Activated T-cell treated with anti-CD3 and anti-CD28 coated beads for 48 hours (primary cell): ENCODE measurements at regions not wholly inside any gene's neighbourhood (a gene's known extent, or its start where the extent isn't known, plus 50 kb on each side); places are given as distances from the start of the nearest gene placed in this dataset.

Experiments
- DNase-seq: peaks from one replicate; pipeline ENCODE4 v3.0.0-alpha.2; 2020; ENCODE audit warnings: low read depth

DNA sequence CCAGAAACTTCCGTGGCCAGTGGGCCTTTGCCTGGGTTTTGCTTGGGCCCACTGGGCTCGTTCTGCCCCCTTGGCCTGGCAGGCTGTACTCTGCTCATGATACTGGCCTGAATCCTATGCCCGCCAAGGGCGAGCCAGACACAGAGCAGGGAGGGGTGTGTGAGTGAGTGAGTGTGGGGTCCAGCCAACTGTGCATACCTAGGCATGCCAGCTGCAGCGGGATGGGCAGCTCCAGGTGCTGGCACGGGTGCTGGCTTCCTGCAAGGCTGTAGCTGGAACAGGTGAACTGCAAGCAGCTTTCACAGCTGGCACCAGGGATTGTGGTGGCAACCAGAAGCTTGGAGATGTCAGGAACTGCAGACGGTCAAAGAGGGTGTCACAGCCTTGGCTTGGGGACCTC is 1276.4 kb downstream of the SLC16A7 start:
- DNase-seq: no peak

DNA sequence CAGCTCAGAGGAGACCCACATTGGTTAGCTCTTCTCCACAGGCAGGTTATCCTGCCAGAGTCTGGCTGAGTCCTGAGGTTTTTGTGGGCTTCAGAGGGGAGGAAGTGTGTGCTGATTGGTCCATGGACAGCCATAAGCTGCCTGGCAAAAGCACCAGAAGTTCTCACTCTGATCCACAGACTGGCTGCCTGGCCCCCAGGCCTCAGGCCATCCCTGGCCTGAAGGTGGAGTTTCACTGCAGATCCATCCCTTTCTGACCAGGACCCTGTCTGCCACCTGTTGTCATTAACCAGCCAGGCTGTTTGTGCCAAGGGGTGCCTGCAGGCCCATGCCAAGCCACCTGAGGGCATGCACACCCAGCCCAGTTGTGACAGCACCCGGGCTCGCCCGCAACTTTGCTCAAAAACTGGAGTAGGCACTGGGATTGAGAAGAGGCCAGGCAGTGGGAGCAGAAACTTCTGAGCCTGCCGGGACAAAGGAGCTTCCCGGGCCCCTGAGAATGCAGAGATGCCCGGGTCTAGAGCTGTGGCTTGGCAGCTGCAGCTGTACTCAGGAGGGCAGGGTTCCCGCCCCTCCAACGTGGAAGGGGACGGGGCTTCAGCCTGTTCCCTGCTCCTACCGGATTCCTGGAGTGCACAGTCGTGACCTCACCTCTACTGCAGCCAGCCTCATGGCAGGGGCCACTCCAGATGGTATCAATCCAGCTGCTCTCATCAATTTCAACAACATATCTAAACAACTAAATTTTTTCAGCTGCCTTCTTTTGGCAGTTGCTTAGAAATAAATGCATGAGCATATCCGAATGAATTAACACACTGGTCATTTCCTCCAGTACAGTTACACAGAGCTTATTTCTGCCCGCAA is 1277.3 kb downstream of the SLC16A7 start:
- DNase-seq: no peak

DNA sequence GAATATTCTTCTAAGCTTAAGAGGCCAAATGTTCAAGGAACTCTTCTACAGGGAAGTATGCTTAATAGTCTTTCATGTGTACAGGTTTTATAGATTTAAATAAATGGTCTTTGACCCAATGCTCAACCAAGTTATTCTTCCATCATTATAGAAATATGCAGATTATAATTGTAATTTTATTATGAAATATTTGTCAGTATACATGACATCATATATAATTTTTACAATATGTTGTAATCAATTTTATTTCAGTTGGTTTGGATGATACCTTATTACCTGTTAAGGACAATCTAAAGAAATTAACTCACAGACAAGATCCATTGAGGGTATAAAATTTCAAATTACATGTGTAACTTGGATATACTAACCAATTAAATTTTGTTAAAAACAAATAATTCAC is 1278.3 kb downstream of the SLC16A7 start:
- no peak for DNase-seq

DNA sequence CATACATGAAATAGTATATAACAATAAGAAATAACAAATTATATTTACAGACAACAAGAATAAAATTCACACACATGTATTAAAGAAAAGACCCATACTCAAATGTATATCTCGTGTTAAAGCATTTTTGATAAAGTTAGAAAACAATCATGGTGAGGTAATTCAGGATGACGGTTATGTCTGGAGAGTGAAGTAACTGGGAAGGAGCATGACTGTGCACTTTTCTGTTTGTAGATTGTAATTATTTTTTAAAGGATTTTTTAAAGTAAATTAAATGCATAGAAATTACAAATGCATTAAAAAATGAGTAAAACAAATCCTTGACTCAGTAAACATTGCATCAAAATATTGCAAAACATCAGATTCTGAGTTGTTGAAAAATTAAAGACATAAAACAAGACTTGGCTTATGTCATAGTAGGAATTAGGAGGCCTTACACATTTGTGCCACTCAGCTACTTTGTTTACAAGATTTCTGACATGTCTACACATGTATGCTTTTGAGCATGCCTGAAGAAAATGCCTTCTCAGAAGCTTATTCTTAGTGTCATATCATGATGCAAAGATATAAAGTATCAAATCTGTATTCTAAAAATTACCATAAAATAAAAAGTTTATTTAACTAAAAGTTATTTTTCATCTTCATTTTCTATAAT is 1325.1 kb downstream of the SLC16A7 start:
- no peak for DNase-seq

DNA sequence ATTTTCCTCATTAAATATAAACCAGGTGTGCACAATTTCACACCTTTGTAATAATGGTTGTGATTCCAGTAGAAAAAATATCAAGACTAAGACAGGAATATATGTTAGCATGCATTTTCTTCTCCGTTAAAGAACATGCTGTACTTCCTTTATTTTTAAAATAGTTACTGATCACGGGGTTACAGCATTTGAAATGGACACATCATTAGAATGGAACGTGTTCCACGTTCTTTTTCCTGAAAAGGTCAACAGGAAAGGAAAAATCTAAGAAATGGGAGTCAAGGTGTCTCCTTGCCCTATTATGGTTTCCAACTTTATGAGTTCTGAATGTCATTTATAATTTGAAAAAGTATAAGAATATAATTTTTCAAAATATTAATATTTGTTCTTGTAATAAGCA is 1325.7 kb downstream of the SLC16A7 start:
- no peak for DNase-seq

DNA sequence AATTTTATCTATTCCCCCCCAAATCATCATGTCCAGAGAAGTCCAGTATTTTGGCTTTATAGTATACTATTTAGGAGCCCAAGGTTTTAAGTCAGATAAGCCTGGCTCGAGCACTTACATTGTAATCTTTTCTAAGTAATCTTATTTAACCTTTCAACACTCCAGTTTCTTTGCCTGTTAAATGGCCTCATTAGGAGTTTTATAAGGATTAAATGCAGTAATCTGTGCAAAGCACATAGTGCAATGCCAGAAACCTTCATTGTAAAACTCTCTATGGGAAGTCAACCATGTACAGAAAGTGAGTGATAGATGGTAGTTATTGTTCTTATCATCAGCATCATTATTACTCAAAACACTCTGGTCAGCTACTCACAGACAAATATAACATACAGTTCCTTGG is 1330.4 kb downstream of the SLC16A7 start:
- no peak for DNase-seq

DNA sequence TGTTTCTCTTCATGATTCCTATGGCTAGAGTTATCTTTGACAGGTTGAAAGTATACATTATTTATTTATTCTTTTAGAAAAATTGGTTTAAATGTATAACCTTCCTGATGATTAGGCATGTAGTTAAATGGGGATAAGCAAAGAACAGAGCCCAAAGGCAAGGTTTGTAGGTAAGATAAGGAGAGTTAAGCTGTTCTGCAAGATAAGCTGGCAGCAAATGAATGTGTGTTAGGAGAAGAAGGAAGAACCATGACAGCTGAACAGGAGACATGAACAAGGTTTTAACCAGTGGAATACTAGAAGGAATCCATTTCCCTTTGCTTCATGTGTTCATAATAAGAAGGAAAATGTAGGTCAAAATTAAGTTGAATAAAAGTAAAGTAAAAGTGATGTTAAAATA is 1330.1 kb upstream of the USP15 start:
- no peak for DNase-seq

DNA sequence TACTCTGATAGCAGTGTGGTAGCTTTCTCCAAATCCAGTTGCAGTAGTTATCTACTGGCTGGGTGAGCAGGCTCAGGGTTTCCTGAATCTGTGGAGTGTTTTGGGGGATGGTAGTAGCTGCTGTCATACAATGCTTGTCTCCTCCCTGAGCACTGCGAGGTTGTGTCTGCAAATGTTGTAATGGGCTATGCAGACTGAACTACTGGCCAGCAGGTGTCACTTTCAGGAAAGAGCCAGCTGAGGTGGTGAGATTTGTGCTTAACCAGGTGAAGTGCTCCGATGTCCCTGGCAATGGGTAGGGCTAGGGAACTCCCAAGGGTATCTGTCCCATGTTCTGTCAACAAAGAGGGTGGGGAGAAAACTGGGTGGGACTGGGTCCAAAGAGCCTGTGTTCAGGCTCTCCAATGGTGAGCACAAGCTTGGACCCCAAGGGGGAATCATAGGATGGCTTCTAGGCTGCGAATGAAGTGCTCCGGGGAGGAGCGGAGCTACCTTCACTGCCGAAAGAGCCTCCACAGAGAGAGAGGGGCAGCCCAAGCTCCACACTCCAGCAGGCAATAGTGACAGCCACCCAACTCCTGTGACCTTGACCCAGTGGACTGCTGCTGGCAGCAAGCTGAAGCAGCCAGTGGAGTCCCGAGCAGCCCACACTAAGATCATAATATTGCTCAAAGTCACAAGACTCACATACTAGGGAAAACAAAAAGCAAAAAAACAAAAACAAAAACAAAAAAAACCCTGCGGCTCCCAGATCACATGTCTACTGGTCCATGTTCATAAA is 1324.0 kb upstream of the USP15 start:
- DNase-seq: no peak

DNA sequence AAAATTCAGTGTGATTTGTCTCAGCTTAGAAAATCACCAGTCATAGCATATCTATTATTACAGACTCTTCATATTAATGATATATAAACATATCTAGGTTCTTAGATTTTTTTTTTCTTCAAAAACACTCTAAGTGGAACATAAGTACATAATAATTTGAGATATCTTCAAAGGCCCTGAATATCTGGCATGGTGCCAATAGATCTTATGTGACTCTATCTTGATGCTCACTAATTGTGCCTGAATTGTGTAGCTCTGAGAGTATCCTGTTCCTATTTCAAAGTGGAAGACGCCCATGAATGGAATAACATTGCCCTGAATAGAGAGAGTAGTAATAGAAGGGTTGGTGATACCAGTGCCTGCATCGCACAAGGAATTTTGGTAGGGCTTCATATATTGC is 1312.7 kb upstream of the USP15 start:
- DNase-seq: no peak

DNA sequence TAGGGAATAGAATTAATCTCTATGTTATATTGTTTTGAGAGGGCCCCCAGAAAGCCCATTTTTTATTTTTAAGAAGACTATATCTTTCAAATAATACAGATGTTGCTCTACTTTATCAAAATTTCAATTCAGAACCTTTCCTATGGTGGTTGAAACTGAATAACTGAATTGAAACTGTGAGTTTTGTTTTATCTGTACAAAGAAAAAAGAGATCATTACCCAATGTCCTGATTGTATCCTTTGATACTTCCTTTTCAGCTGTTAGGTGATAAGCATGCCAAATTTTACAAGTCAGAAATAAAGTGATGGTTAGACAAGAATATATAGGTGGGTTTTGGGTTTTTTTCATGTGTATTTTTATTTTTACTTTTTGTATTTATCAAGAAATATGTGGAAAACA is 1293.1 kb upstream of the USP15 start:
- no peak for DNase-seq

DNA sequence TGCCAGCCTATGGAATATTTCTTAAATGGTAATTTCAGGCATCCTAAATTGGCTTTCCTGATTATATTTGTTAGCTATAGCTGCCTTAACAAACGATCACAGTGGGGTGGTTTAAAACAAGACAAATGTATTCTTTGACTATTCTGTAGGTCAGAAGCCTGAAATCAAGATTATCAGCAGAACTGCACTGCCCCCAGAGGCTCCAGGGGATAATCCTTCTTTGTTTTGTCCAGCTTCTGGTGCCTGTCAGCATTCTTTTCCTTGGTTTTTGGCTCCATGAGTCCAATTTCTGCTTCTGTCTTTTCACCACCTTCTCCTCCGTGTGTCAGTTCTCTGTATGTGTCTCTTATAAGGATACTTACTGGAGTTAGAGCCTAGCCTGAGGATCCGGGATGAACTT is 1282.2 kb upstream of the USP15 start:
- DNase-seq: no peak

DNA sequence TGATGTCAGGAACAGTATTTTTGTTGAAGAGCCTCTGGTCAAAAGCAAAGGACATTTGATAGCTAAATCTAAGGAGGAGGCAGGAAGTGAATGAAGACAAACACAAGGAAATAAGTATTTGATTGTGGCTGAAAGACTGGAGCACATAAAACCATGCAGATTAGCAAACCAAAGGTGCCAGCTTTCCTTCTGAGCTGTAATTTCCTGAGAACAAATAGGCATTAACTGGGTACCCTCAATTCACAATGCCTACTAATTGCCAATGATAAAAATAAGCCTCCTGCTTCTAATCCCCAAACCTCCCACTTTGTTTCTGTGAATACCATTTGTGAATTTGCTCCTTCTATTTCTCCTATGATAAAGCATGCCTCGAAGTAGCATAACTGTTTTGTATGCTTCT is 1279.6 kb upstream of the USP15 start:
- DNase-seq: no peak

DNA sequence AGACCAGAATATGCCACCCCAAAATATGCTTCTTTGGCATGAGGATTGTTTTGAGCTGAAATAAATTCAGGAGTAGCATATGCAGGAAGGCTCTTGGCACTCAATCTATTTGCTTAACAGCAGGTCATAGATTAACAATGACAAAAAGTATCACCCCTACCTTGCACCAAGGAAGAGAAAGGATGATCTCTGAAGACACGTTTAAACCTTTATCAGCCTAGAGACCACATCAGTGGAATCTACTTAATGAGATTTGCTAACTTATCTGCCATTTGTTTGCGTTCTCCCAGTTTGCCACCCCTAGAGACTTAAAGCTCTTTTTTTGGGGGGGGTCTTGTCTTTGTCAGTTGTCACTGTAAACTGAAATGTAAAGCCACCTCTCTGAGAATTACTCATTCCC is 1278.7 kb upstream of the USP15 start:
- no peak for DNase-seq

DNA sequence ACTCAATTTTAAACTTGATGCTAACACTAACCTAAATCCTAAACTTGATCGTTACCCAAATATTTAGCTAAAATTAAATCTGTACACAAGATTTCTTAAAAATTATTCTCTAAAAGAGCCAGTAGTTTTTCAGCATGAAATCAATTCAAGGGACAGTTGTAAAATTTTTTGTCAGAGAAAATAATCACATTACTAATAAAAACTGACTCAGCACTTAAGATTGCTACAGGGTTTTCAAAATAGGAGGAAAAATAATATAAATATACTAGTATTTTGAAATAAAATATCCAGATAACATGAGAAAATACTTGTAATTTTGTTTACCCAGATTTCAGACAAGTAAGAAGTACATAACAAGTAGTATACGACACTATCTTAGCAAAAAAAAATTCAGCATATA is 1268.1 kb upstream of the USP15 start:
- DNase-seq: no peak

DNA sequence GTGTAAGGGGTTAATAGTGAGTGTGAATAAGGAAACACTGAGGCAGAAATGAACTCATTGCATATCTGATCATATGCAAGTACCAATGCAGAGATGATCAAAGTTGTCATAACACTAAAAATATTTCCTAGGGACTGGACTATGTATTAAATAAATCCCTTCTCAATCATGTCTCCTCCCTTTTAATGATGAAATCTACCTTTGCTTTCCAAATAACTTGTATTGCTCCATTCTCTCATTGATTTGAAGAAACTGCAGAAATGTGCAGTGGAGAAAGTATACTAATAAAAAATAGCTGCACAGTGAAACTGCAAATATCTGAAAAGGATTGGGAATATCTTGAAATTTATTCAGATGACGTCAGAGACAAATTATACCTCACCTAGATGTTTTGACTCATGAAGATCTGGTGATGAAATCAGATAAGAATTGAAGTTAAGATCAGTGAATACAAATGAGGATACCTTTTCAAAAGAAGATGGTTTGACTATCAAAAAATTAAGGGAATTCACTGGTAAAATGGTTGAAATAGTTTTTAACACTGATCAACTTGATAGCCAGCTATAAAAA is 1264.9 kb upstream of the USP15 start:
- no peak for DNase-seq

DNA sequence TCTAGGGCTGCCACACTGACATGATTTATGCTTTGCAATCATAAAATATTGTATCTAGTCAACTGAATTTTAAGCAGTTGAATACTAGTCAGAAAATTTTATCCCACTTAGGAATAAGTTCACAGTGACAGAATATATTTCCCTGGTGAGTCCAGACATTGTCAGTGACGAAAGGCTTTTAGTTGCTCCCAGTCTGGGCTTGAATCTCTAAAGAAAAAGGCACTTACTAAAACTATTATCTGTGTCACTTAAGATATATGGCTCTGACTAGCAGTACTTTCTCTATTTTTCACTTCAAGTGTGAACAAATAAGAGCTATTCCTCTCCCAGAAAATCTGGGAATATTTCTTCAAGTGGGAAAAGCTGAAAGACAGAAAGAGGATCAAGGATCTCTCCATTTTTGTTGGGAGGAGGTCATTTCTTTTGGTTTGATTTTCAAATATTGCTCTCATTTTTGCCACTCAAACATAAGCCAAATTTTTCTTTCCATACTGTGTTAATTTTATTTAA is 1262.3 kb upstream of the USP15 start:
- DNase-seq: no peak

DNA sequence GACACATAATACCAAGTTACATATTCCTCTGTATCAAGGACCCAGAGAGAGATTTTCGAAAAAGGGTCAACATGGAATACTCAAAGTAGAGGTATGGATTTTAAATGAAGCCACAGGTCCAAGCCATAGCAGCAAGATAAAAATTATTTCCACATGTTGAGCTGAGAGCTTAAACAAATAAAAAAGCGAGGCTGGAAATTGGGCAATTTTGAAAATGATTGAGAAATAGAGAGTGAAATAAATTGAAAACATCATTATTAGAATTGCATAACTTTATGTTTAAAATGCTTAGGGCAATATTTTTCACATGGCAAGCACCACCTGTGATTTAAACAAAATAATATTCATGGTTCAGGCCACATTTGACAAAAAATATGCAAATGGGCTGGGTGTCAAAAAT is 1251.0 kb upstream of the USP15 start:
- no peak for DNase-seq

DNA sequence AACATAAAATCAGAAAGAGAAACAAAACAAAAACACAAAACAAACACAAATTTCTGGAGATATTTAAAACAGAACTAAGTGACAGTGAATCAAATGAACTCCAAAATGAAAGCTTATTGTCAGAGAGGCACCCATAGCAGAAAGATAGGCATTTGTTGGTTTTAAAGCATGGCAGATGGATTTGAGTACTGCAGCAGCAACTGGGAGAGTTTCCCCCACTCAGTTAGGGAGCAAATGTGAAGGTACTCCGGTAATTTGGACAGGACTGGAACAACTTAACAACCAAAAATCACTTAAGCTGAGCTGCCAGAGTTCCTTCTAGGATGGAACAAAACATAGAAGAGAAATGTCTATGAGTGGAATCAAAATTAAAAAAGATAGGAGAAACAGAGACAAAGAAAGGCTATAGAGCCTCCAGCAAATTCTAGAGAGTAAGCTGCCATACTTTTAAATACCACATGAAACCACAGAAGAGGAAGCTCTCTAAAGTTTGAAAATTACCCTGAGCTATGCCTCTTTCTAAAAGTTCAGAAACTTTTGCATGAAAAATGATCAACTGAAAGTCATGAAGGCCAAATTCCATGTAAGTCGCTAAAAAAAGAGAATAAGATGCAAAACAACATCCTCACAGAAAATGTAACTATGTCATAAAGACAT is 1248.3 kb upstream of the USP15 start:
- no peak for DNase-seq

DNA sequence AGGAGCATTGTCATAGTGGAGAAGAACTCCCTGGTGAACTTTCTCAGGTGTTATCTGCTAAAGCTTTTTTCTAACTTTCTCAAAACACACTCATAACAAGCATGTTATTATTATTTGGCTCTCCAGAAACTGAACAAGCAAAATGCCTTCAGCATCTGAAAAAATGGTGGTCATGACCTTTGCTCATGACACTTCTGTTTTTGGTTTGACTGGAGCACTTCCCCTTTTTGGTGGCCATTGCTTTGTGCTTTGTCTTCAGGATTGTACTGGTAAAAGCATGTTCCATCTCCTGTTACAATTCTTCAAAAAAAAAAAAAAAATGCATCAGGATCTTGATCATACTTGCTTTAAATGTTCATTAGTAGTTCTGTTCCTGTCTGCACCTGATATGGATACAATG is 1241.6 kb upstream of the USP15 start:
- DNase-seq: no peak

DNA sequence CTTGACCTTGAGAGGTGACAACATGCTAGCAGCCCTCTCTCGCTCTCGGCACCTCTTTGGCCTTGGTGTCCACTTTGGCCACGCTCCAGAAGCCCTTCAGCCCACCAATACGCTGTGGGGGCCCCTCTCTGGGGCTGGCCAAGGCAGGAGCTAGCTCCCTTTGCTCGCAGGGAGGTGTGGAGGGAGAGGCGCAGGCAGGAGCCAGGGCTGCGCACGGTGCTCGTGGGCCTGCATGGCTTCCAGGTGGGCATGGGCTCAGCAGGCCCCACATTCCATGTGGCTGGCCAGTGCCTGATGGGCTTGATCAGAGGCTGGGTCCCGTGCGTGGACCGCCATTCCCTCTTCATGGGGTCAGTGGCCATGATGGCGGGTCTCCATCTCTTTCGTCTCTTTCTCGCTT is 1237.0 kb upstream of the USP15 start:
- no peak for DNase-seq

DNA sequence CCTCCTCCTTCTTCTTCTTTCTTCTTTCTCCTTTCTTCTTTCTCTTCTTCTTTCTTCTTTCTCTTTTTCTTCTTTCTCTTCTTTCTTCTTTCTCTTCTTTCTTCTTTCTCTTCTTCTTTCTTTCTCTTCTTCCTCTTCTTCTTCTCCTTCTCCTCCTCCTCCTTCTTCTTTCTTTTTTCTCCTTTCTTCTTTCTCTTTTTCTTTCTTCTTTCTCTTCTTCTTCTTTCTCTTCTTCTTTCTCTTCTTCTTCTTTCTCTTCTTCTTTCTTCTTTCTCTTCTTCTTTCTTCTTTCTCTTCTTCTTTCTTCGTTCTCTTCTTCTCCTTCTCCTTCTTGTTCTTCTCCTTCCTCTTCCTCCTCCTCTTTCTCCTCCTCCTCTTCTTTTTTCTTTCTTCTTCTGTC is 1230.7 kb upstream of the USP15 start:
- no peak for DNase-seq

DNA sequence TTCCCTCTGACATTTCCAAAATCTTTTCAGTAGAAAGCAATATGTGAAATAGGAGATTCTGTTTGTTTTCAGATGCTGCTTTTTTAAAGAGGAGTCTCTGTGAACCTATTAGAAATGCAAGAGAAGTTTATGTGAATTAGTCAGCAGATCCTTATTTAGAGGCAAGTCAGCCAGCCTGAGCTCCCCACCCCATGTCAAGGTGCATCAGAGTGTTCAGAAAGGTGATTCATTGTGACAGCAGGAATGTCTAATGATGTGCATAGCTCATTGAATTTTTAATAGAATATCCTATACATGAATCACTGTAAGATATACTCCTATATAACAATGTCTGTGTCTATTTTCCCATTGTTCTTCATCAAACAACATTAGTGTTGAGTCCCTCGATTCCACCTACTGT is 1222.4 kb upstream of the USP15 start:
- DNase-seq: no peak
